Naive thymus-derived CD4-positive, alpha-beta T cell (primary cell): ENCODE measurements at regions not wholly inside any gene's neighbourhood (a gene's known extent, or its start where the extent isn't known, plus 50 kb on each side); places are given as distances from the start of the nearest gene placed in this dataset.
"Not testable (repeated sequence)": the region's sequence is repeated elsewhere in the genome, so short reads cannot be mapped to it uniquely, and the experiment has no call there.

ENCODE experiments used
- ATAC-seq: fragments of 150-1000 bp; cut with Tn5 transposase; 2 replicates; pipeline ENCODE4 v1.10.0; 2021; ENCODE audit warnings: mild to moderate bottlenecking, moderate library complexity
- CTCF ChIA-PET: fragments of 350-600 bp; sonication (Branson Sonifier 250); formaldehyde crosslinking; loops from one replicate; lab custom pipeline; 2021; ENCODE audit warnings: antibody characterized with exemption; lab: Charles Lee
- POLR2A ChIA-PET: fragments of 350-600 bp; sonication (Branson Sonifier 250); formaldehyde crosslinking; loops from one replicate; lab custom pipeline; 2021; ENCODE audit warnings: antibody characterized with exemption, inconsistent platforms; lab: Charles Lee
- DNase-seq, 9 donors: peaks; one replicate each; pipeline versions ENCODE4 v3.0.0 to v3.0.0-alpha.2; 2020 to 2022; ENCODE audit warnings: mixed read lengths in 1 of 9
- H3K27ac ChIP-seq: one replicate; pipeline ENCODE4 v1.7.0; 2013; ENCODE audit warnings: mild to moderate bottlenecking, low read depth, low read length, moderate library complexity
- H3K27me3 ChIP-seq, 2 donors: one replicate each; pipeline ENCODE4 v1.7.0; 2013; ENCODE audit warnings: low read length in 2 of 2, mild to moderate bottlenecking in 2 of 2, moderate library complexity in 2 of 2; ENCODE audit not compliant: control insufficient read depth in 2 of 2, insufficient read depth in 2 of 2
- H3K36me3 ChIP-seq, 3 experiments: 1 replicate in 2 of 3; 2 replicates in 1 of 3; pipeline ENCODE4 v1.7.0; 2013; ENCODE audit warnings: low read length in 3 of 3, mild to moderate bottlenecking in 3 of 3, moderate library complexity in 1 of 3; ENCODE audit not compliant: insufficient read depth in 3 of 3, control insufficient read depth in 2 of 3
- H3K4me1 ChIP-seq, 2 donors: one replicate each; pipeline ENCODE4 v1.7.0; 2013; ENCODE audit warnings: low read length in 2 of 2, mild to moderate bottlenecking in 2 of 2, moderate library complexity in 1 of 2; ENCODE audit not compliant: control insufficient read depth in 2 of 2, insufficient read depth in 2 of 2
- H3K4me3 ChIP-seq: 2 replicates; pipeline ENCODE4 v1.7.0; 2013; ENCODE audit warnings: mild to moderate bottlenecking, low read length
- H3K9me3 ChIP-seq, 3 experiments: 1 replicate in 2 of 3; 2 replicates in 1 of 3; pipeline ENCODE4 v1.7.0; 2013; ENCODE audit warnings: low read length in 3 of 3; ENCODE audit not compliant: control insufficient read depth in 2 of 3
- H3K27ac Mint-ChIP-seq, 9 donors: one replicate each; pipeline ENCODE4 v1.8.0; 2020 to 2022; ENCODE audit warnings: mixed read lengths in 9 of 9, mild to moderate bottlenecking in 8 of 9, moderate library complexity in 5 of 9, inconsistent platforms in 2 of 9
- H3K27me3 Mint-ChIP-seq, 5 donors: one replicate each; pipeline ENCODE4 v1.8.0; 2021 to 2022; ENCODE audit warnings: mixed read lengths in 5 of 5, mild to moderate bottlenecking in 1 of 5
- H3K36me3 Mint-ChIP-seq, 5 donors: one replicate each; pipeline ENCODE4 v1.8.0; 2020 to 2022; ENCODE audit warnings: mixed read lengths in 5 of 5, mild to moderate bottlenecking in 3 of 5, inconsistent platforms in 1 of 5
- H3K4me1 Mint-ChIP-seq, 7 donors: one replicate each; pipeline ENCODE4 v1.8.0; 2020 to 2022; ENCODE audit warnings: mixed read lengths in 7 of 7, mild to moderate bottlenecking in 3 of 7, inconsistent platforms in 1 of 7
- H3K4me3 Mint-ChIP-seq, 10 donors: one replicate each; pipeline ENCODE4 v1.8.0; 2020 to 2022; ENCODE audit warnings: mild to moderate bottlenecking in 10 of 10, mixed read lengths in 10 of 10, moderate library complexity in 6 of 10, inconsistent platforms in 2 of 10
- H3K9me3 Mint-ChIP-seq, 11 donors: one replicate each; pipeline ENCODE4 v1.8.0; 2020 to 2022; ENCODE audit warnings: mixed read lengths in 11 of 11, mild to moderate bottlenecking in 4 of 11, inconsistent platforms in 1 of 11, moderate library complexity in 1 of 11
- intact Hi-C, 2 donors: fragments of 100-400 bp; cut with micrococcal nuclease; formaldehyde crosslinking; loops; one replicate each; pipeline ENCODE4 v1.15.1; 2023

DNA sequence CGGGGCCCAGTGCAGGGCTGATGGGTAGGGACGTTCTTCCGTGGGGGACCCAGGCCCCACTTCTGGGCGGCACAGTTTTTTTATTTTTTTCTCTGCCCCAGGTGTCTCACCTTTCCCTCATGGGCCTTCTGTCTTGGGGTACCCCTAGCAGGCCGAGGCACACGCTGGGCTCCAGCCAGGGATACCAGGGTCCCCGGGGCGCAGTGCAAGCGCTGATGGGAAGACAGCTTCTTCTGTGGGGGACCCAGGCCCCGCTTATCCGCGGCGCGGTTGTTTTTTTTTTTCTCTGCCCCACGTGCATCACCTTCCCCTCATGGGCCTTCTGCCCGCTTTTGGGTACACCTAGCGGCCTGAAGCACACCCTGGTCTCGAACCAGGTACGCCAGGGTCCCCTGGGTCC, 1481.0 kb upstream of the TPTE start:
- H3K27ac ChIP-seq, H3K4me1 ChIP-seq, H3K27me3 ChIP-seq, POLR2A ChIA-PET, CTCF ChIA-PET, H3K4me3 ChIP-seq, ATAC-seq, intact Hi-C loops, H3K27me3 Mint-ChIP-seq, H3K4me3 Mint-ChIP-seq, H3K36me3 Mint-ChIP-seq, H3K4me1 Mint-ChIP-seq, H3K36me3 ChIP-seq, DNase-seq, H3K27ac Mint-ChIP-seq: not testable (repeated sequence)
- peaks cover 0 to 14% (median 0%) of the 10 kb centered on the region in 3 experiments for H3K9me3 ChIP-seq
- H3K9me3 Mint-ChIP-seq, result peaks cover 0 to 37% (median 2%) of the 10 kb centered on the region in 11 donors

DNA sequence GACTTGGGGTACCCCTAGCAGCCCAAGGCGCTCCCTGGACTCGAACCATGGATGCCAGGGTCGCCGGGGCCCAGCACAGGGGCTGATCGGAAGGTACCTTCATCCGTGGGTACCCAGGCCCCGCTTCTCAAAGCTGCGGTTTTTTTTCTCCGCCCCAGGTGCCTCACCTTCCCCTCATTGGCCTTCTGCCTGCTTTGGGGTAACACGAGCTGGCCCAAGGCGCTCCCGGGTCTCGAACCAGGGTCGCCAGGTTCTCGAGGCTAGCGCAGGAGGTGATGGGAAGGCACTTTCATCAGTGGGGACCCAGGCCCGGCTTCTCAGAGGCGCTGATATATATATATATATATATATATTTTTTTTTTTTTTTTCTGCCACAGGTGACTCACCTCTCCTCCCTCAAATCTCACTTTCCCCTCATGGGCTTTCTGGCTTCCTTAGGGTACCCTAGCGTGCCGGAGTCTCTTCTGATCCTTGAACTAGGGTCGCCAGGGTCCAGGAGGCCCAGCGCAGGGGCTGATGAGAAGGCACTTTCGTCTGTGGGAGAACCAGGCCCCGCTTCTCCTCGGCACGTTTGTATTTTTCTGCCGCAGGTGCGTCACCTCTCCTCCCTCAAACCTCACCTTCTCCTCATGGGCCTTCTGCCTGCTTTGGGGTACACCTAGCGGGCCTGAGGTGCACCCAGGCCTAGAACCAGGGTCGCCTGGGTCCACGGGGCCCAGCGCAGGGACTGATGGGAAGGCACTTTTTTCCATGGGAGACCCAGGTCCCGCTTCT, 1480.0 kb upstream of the TPTE start:
- peaks cover 0 to 37% (median 2%) of the 10 kb centered on the region in 11 donors for H3K9me3 Mint-ChIP-seq
- H3K4me1 ChIP-seq, H3K27ac Mint-ChIP-seq, H3K4me1 Mint-ChIP-seq, POLR2A ChIA-PET, H3K27me3 ChIP-seq, ATAC-seq, intact Hi-C loops, H3K4me3 ChIP-seq, CTCF ChIA-PET, H3K27me3 Mint-ChIP-seq, H3K4me3 Mint-ChIP-seq, H3K36me3 ChIP-seq, H3K36me3 Mint-ChIP-seq, H3K27ac ChIP-seq, DNase-seq: not testable (repeated sequence)
- peaks cover 0 to 14% (median 0%) of the 10 kb centered on the region in 3 experiments for H3K9me3 ChIP-seq

DNA sequence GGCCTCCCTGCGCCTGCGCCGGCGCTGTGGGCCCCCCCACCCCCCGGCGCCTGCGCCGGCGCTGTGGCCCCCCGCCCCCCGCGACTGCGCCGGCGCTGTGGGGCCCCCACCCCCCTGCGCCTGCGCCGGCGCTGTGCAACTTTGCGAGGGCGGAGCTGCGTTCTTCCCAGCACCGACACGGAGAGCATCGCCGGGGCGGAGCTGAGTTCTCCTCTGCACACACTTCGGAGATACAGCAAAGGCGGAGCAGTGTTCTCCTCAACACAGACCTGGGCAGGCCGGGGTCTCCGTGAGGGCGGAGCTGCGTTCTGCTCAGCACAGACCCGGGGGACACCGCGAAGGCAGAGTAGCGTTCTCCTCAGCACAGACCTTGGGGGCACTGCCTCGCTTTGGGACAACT, 1478.3 kb upstream of the TPTE start:
- peaks cover 0 to 14% (median 0%) of the 10 kb centered on the region in 3 experiments for H3K9me3 ChIP-seq
- peak overlapping the region in 1 of 10 donors; percentile 34 for H3K4me3 Mint-ChIP-seq
- H3K4me1 ChIP-seq, H3K27ac ChIP-seq, H3K4me1 Mint-ChIP-seq, H3K36me3 ChIP-seq, H3K27me3 Mint-ChIP-seq, CTCF ChIA-PET, H3K36me3 Mint-ChIP-seq, intact Hi-C loops, H3K27me3 ChIP-seq, H3K27ac Mint-ChIP-seq, POLR2A ChIA-PET, H3K4me3 ChIP-seq: not testable (repeated sequence)
- peaks cover 0 to 27% (median 2%) of the 10 kb centered on the region in 11 donors for H3K9me3 Mint-ChIP-seq
- ATAC-seq (peak; percentile 6), DNase-seq (peak in 1 of 9 donors; percentile 37)

DNA sequence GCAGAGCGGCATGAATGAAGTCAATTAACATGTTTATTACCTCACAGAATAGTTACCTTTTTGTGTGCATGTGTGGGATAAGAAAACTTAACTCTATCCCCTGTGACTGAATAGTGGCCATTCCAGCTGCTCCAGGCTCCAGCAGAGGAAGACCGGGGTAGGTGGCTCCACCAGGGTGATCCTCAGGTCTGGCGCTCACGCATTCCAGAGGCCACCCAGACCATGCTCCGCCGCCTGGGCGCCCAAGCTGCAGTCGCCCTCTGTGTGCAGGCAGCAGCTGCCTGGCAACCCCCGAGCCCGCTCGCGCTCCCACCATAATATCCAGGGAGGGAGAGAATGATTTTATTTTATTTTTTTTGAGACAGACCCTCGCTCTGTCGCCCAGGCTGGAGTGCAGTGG, 1474.5 kb upstream of the TPTE start:
- H3K36me3 ChIP-seq, H3K36me3 Mint-ChIP-seq, intact Hi-C loops, H3K27ac ChIP-seq, POLR2A ChIA-PET, DNase-seq, H3K4me1 ChIP-seq, H3K27me3 Mint-ChIP-seq, CTCF ChIA-PET, H3K4me3 Mint-ChIP-seq, H3K9me3 ChIP-seq, H3K27ac Mint-ChIP-seq, ATAC-seq, H3K9me3 Mint-ChIP-seq, H3K4me3 ChIP-seq, H3K4me1 Mint-ChIP-seq, H3K27me3 ChIP-seq: not testable (repeated sequence)

- DNase-seq, CTCF ChIA-PET, H3K4me3 ChIP-seq, H3K36me3 Mint-ChIP-seq, H3K36me3 ChIP-seq, H3K4me1 ChIP-seq, H3K4me1 Mint-ChIP-seq, H3K9me3 ChIP-seq, ATAC-seq, H3K27me3 ChIP-seq, H3K27ac ChIP-seq, H3K27ac Mint-ChIP-seq, H3K27me3 Mint-ChIP-seq, POLR2A ChIA-PET, H3K4me3 Mint-ChIP-seq, intact Hi-C loops, H3K9me3 Mint-ChIP-seq: not testable (repeated sequence)
These were observed 1453.9 kb upstream of the TPTE start for GRCh38 chr21:9067515-9067914.

DNA sequence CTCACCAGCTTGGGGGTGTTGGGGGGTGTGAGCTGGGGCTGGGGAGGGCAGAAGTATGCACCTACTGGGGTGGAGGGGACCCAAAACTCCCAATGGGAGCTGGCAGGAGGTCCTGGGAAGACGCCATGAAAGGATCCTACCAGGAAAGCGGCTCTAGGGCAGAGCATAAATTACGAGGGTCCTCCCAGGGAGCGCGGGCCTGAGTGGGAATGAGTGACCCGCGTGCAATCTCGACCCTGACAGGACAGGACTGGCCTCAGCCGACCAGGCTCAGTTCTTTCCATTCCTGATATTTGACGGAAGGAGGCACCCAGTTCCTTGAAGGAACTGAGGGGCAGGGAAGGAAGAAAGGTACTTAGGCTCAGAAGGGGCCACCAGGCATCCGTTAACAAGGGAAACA, 1452.8 kb upstream of the TPTE start:
- CTCF ChIA-PET, result not testable (repeated sequence)

GRCh38 chr21:9070703-9071102, 1450.7 kb upstream of the TPTE start:
- H3K4me3 ChIP-seq, H3K9me3 Mint-ChIP-seq, H3K27ac ChIP-seq, H3K4me1 Mint-ChIP-seq, POLR2A ChIA-PET, H3K27me3 Mint-ChIP-seq, H3K36me3 Mint-ChIP-seq, H3K36me3 ChIP-seq, ATAC-seq, H3K27ac Mint-ChIP-seq, H3K4me1 ChIP-seq, H3K9me3 ChIP-seq, H3K27me3 ChIP-seq, CTCF ChIA-PET, intact Hi-C loops, H3K4me3 Mint-ChIP-seq: not testable (repeated sequence)
- DNase-seq, result peak in 1 of 9 donors; percentile 7

More for the DNA sequence above, 1452.8 kb upstream of the TPTE start:
- H3K4me1 ChIP-seq, H3K4me3 ChIP-seq, H3K4me1 Mint-ChIP-seq, H3K27me3 ChIP-seq, DNase-seq, H3K9me3 ChIP-seq, POLR2A ChIA-PET, H3K27ac Mint-ChIP-seq, H3K27ac ChIP-seq, H3K9me3 Mint-ChIP-seq, H3K36me3 ChIP-seq, H3K4me3 Mint-ChIP-seq, H3K36me3 Mint-ChIP-seq, intact Hi-C loops, H3K27me3 Mint-ChIP-seq, ATAC-seq: not testable (repeated sequence)
